ENCODE measurements at regions not wholly inside any gene's neighbourhood (a gene's known extent, or its start where the extent isn't known, plus 50 kb on each side); places are given as distances from the start of the nearest gene placed in this dataset.

GRCh38 chr1:199292896-199293295, 654.1 kb downstream of the PTPRC start:
- TF ChIP-seq ZNF619 (CRISPR knock-in tag; IDR thresholded peaks at IDR 0.05), result no peak
- TF ChIP-seq CREB1 (IDR thresholded peaks at IDR 0.05), result no peak
- no peak for TF ChIP-seq CREB1 (CRISPR knock-in tag; IDR thresholded peaks at IDR 0.05)
- TF ChIP-seq ZNF318 (CRISPR knock-in tag; IDR thresholded peaks at IDR 0.05), result no peak
- no peak for TF ChIP-seq ZBTB4 (CRISPR knock-in tag; IDR thresholded peaks at IDR 0.05; ENCODE audit: borderline replicate concordance)
- TF ChIP-seq YEATS4 (CRISPR knock-in tag; IDR thresholded peaks at IDR 0.05; ENCODE audit: borderline replicate concordance), result no peak
- no peak for TF ChIP-seq REST (IDR thresholded peaks at IDR 0.05; ENCODE audit: borderline replicate concordance in 1 of 2, low read depth in 1 of 2, low read length in 2 of 2)
